ENCODE measurements at regions not wholly inside any gene's neighbourhood (a gene's known extent, or its start where the extent isn't known, plus 50 kb on each side); places are given as distances from the start of the nearest gene placed in this dataset.

GRCh38 chr1:31502926-31503511, 73.3 kb upstream of the TINAGL1 start:
- Histone ChIP-seq H3K9me3 (ENCODE audit: control insufficient read depth in 4 of 4, low read length in 3 of 4) (no peaks in the 10 kb centered on the region), H3K27ac (ENCODE audit: low read depth in 1 of 2, low read length in 2 of 2) (no peak overlapping the region), H3K4me3 (ENCODE audit: low read depth in 1 of 3, low read length in 3 of 3) (no peak overlapping the region), H3K4me1 (ENCODE audit: control insufficient read depth in 4 of 4, insufficient read depth in 4 of 4, low read length in 3 of 4) (no peaks in the 10 kb centered on the region), H3K9ac (ENCODE audit: low read depth in 1 of 2, low read length in 2 of 2) (no peak overlapping the region), H3K27me3 (ENCODE audit: control insufficient read depth in 4 of 4, insufficient read depth in 4 of 4, low read length in 3 of 4) (no peaks in the 10 kb centered on the region), H3K36me3 (ENCODE audit: control insufficient read depth in 4 of 4, insufficient read depth in 3 of 4, low read depth in 1 of 4, low read length in 3 of 4) (no peaks in the 10 kb centered on the region)
- 79% methylated on average over 11 of the region's 11 CpGs for WGBS
- TF ChIP-seq ATF3 (IDR thresholded peaks at IDR 0.05) = no peak
- TF ChIP-seq TAF1 (conservative IDR thresholded peaks at IDR 0.05) = no peak
- no peak for TF ChIP-seq GABPA (IDR thresholded peaks at IDR 0.05 in 1 of 2, conservative IDR thresholded peaks at IDR 0.05 in 1 of 2)
- TF ChIP-seq RAD21 (IDR thresholded peaks at IDR 0.05) = no peak
- no peak for TF ChIP-seq FOXA2 (IDR thresholded peaks at IDR 0.05)
- TF ChIP-seq REST (IDR thresholded peaks at IDR 0.05) = no peak
- TF ChIP-seq HNF4A (conservative IDR thresholded peaks at IDR 0.05) = no peak
- TF ChIP-seq HNF4G (IDR thresholded peaks at IDR 0.05) = no peak
- TF ChIP-seq FOXA1 (IDR thresholded peaks at IDR 0.05) = no peak
- TF ChIP-seq JUND (IDR thresholded peaks at IDR 0.05) = no peak
- no peak for TF ChIP-seq RXRA (IDR thresholded peaks at IDR 0.05)
- TF ChIP-seq MAX (IDR thresholded peaks at IDR 0.05) = no peak
- no peak for TF ChIP-seq SP1 (IDR thresholded peaks at IDR 0.05)
- TF ChIP-seq CTCF (IDR thresholded peaks at IDR 0.05; ENCODE audit: low read depth, low read length, missing input control) = no peak
- TF ChIP-seq YY1 (IDR thresholded peaks at IDR 0.05) = no peak
- no peak for DNase-seq (ENCODE audit: low spot score)

GRCh38 chr1:31503570-31503969, 72.7 kb upstream of the TINAGL1 start:
- TF ChIP-seq YY1 (IDR thresholded peaks at IDR 0.05) (no peak), RAD21 (IDR thresholded peaks at IDR 0.05) (no peak), JUND (IDR thresholded peaks at IDR 0.05) (no peak), RXRA (IDR thresholded peaks at IDR 0.05) (no peak), MAX (IDR thresholded peaks at IDR 0.05) (no peak), HNF4G (IDR thresholded peaks at IDR 0.05) (no peak), TAF1 (conservative IDR thresholded peaks at IDR 0.05) (no peak), REST (IDR thresholded peaks at IDR 0.05) (no peak), SP1 (IDR thresholded peaks at IDR 0.05) (no peak), ZBTB33 (IDR thresholded peaks at IDR 0.05) (no peak), GABPA (IDR thresholded peaks at IDR 0.05 in 1 of 2, conservative IDR thresholded peaks at IDR 0.05 in 1 of 2) (no peak), ATF3 (IDR thresholded peaks at IDR 0.05) (no peak), EGR1 (IDR thresholded peaks at IDR 0.05; ENCODE audit: low read depth in 2 of 2) (no peak), NR2F2 (IDR thresholded peaks at IDR 0.05) (no peak), FOXA1 (IDR thresholded peaks at IDR 0.05) (no peak)
- H3K27ac ChIP-seq (ENCODE audit: low read depth in 1 of 2, low read length in 2 of 2) = no peak overlapping the region
- no peak overlapping the region for H3K4me3 ChIP-seq (ENCODE audit: low read depth in 1 of 3, low read length in 3 of 3)
- H3K36me3 ChIP-seq (ENCODE audit: control insufficient read depth in 4 of 4, insufficient read depth in 3 of 4, low read depth in 1 of 4, low read length in 3 of 4) = no peaks in the 10 kb centered on the region
- peaks cover 0 to 2% (median 0%) of the 10 kb centered on the region in 4 donors for H3K4me1 ChIP-seq (ENCODE audit: control insufficient read depth in 4 of 4, insufficient read depth in 4 of 4, low read length in 3 of 4)
- WGBS = 70% methylated on average over 4 of the region's 4 CpGs
- no peak for DNase-seq (ENCODE audit: low spot score)
- H3K9ac ChIP-seq (ENCODE audit: low read depth in 1 of 2, low read length in 2 of 2) = no peak overlapping the region
- no peaks in the 10 kb centered on the region for H3K9me3 ChIP-seq (ENCODE audit: control insufficient read depth in 4 of 4, low read length in 3 of 4)
- H3K27me3 ChIP-seq (ENCODE audit: control insufficient read depth in 4 of 4, insufficient read depth in 4 of 4, low read length in 3 of 4) = no peaks in the 10 kb centered on the region
